ENCODE measurements at regions not wholly inside any gene's neighbourhood (a gene's known extent, or its start where the extent isn't known, plus 50 kb on each side); places are given as distances from the start of the nearest gene placed in this dataset.

GRCh38 chr3:176354843-176355242 lies 842.4 kb downstream of the TBL1XR1 start:
- no peak for DNase-seq (ENCODE audit: low spot score)
- TF ChIP-seq CTCF (IDR thresholded peaks at IDR 0.05; ENCODE audit: borderline replicate concordance, control extremely low read depth, extremely low read depth, insufficient read depth, missing control alignments) = no peak
- in situ Hi-C loops (cut with MboI; ENCODE audit: low sequenced_read_pairs, unreplicated experiment) = no loop called here

- in situ Hi-C loops (cut with MboI; ENCODE audit: low sequenced_read_pairs, unreplicated experiment) = no loop called here
- TF ChIP-seq CTCF (IDR thresholded peaks at IDR 0.05; ENCODE audit: borderline replicate concordance, control extremely low read depth, extremely low read depth, insufficient read depth, missing control alignments) = no peak
These were observed 844.5 kb downstream of the TBL1XR1 start for GRCh38 chr3:176352716-176353334.

GRCh38 chr3:176351408-176351807 lies 845.9 kb downstream of the TBL1XR1 start:
- TF ChIP-seq CTCF (IDR thresholded peaks at IDR 0.05; ENCODE audit: borderline replicate concordance, control extremely low read depth, extremely low read depth, insufficient read depth, missing control alignments) = no peak
- no peak for DNase-seq (ENCODE audit: low spot score)
- in situ Hi-C loops (cut with MboI; ENCODE audit: low sequenced_read_pairs, unreplicated experiment) = no loop called here

More at GRCh38 chr3:176352716-176353334, 844.5 kb downstream of the TBL1XR1 start:
- no peak for DNase-seq (ENCODE audit: low spot score)

- TF ChIP-seq CTCF (IDR thresholded peaks at IDR 0.05; ENCODE audit: borderline replicate concordance, control extremely low read depth, extremely low read depth, insufficient read depth, missing control alignments) = no peak
- DNase-seq (ENCODE audit: low spot score) = no peak
- in situ Hi-C loops (cut with MboI; ENCODE audit: low sequenced_read_pairs, unreplicated experiment) = no loop called here
These were observed 847.6 kb downstream of the TBL1XR1 start for GRCh38 chr3:176349706-176350105.

GRCh38 chr3:176347424-176348146 lies 849.7 kb downstream of the TBL1XR1 start:
- in situ Hi-C loops (cut with MboI; ENCODE audit: low sequenced_read_pairs, unreplicated experiment) = no loop called here
- no peak for TF ChIP-seq CTCF (IDR thresholded peaks at IDR 0.05; ENCODE audit: borderline replicate concordance, control extremely low read depth, extremely low read depth, insufficient read depth, missing control alignments)
- DNase-seq (ENCODE audit: low spot score) = no peak

GRCh38 chr3:176341963-176342362 lies 855.3 kb downstream of the TBL1XR1 start:
- in situ Hi-C loops (cut with MboI; ENCODE audit: low sequenced_read_pairs, unreplicated experiment) = no loop called here
- no peak for TF ChIP-seq CTCF (IDR thresholded peaks at IDR 0.05; ENCODE audit: borderline replicate concordance, control extremely low read depth, extremely low read depth, insufficient read depth, missing control alignments)
- DNase-seq (ENCODE audit: low spot score) = no peak

Measured in GM13976 (cell line).